Activated CD4-positive, alpha-beta memory T cell treated with anti-CD3 and anti-CD28 coated beads for 36 hours (primary cell): ENCODE measurements at regions not wholly inside any gene's neighbourhood (a gene's known extent, or its start where the extent isn't known, plus 50 kb on each side); places are given as distances from the start of the nearest gene placed in this dataset.

ENCODE experiments used
- CTCF ChIA-PET: fragments of 350-600 bp; sonication (Branson Sonifier 250); formaldehyde crosslinking; loops from one replicate; lab custom pipeline; 2021; ENCODE audit warnings: antibody characterized with exemption, inconsistent platforms; lab: Charles Lee
- POLR2A ChIA-PET: fragments of 350-600 bp; sonication (Branson Sonifier 250); formaldehyde crosslinking; loops from one replicate; lab custom pipeline; 2021; ENCODE audit warnings: antibody characterized with exemption; lab: Charles Lee
- DNase-seq: peaks from one replicate; pipeline ENCODE4 v3.0.0-alpha.2; 2020
- H3K27ac Mint-ChIP-seq: one replicate; pipeline ENCODE4 v1.8.0; 2021; ENCODE audit warnings: mixed read lengths
- H3K27me3 Mint-ChIP-seq: one replicate; pipeline ENCODE4 v1.8.0; 2021; ENCODE audit warnings: mixed read lengths
- H3K36me3 Mint-ChIP-seq: one replicate; pipeline ENCODE4 v1.8.0; 2021; ENCODE audit warnings: mixed read lengths
- H3K4me1 Mint-ChIP-seq: one replicate; pipeline ENCODE4 v1.8.0; 2021; ENCODE audit warnings: low read depth, mixed read lengths
- H3K4me3 Mint-ChIP-seq: one replicate; pipeline ENCODE4 v1.8.0; 2021; ENCODE audit warnings: mild to moderate bottlenecking, mixed read lengths
- H3K9me3 Mint-ChIP-seq: one replicate; pipeline ENCODE4 v1.8.0; 2021; ENCODE audit warnings: mixed read lengths
- intact Hi-C: fragments of 100-400 bp; cut with micrococcal nuclease; formaldehyde crosslinking; loops from one replicate; pipeline ENCODE4 v1.15.1; 2023

- DNase-seq, result no peak
- H3K36me3 Mint-ChIP-seq, result no peaks in the 10 kb centered on the region
- intact Hi-C loops, result no loop called here
- POLR2A ChIA-PET, result no interaction called here
- no peaks in the 10 kb centered on the region for H3K4me1 Mint-ChIP-seq
- no peak overlapping the region for H3K27ac Mint-ChIP-seq
- CTCF ChIA-PET, result no interaction called here
- no peak overlapping the region for H3K4me3 Mint-ChIP-seq
- no peaks in the 10 kb centered on the region for H3K27me3 Mint-ChIP-seq
- no peaks in the 10 kb centered on the region for H3K9me3 Mint-ChIP-seq
Observed at GRCh38 chr10:125494651-125495239, 188.2 kb downstream of the TEX36 start.

GRCh38 chr10:125491381-125491780 lies 191.6 kb downstream of the TEX36 start:
- ChIA-PET POLR2A (no interaction called here), CTCF (no interaction called here)
- Mint-ChIP-seq H3K27ac (no peak overlapping the region), H3K36me3 (no peaks in the 10 kb centered on the region), H3K4me1 (no peaks in the 10 kb centered on the region), H3K4me3 (no peak overlapping the region), H3K27me3 (no peaks in the 10 kb centered on the region), H3K9me3 (no peaks in the 10 kb centered on the region)
- intact Hi-C loops, result no loop called here
- DNase-seq, result no peak

- ChIA-PET CTCF (no interaction called here), POLR2A (no interaction called here)
- Mint-ChIP-seq H3K36me3 (no peaks in the 10 kb centered on the region), H3K4me3 (no peak overlapping the region), H3K27ac (no peak overlapping the region), H3K27me3 (peaks cover 2% of the 10 kb centered on the region), H3K4me1 (no peaks in the 10 kb centered on the region), H3K9me3 (no peaks in the 10 kb centered on the region)
- DNase-seq, result no peak
- intact Hi-C loops, result no loop called here
Observed at GRCh38 chr10:125489731-125490130, 193.2 kb downstream of the TEX36 start.

- H3K27me3 Mint-ChIP-seq, result peaks cover 2% of the 10 kb centered on the region
- POLR2A ChIA-PET, result no interaction called here
- no peaks in the 10 kb centered on the region for H3K4me1 Mint-ChIP-seq
- intact Hi-C loops, result no loop called here
- DNase-seq, result no peak
- H3K9me3 Mint-ChIP-seq, result no peaks in the 10 kb centered on the region
- no peak overlapping the region for H3K27ac Mint-ChIP-seq
- CTCF ChIA-PET, result no interaction called here
- no peak overlapping the region for H3K4me3 Mint-ChIP-seq
- H3K36me3 Mint-ChIP-seq, result no peaks in the 10 kb centered on the region
Observed at GRCh38 chr10:125485665-125486064, 197.3 kb downstream of the TEX36 start.

GRCh38 chr10:125484035-125484732 lies 198.8 kb downstream of the TEX36 start:
- ChIA-PET POLR2A (no interaction called here), CTCF (no interaction called here)
- DNase-seq, result no peak
- Mint-ChIP-seq H3K4me1 (no peaks in the 10 kb centered on the region), H3K27me3 (peaks cover 10% of the 10 kb centered on the region), H3K36me3 (no peaks in the 10 kb centered on the region), H3K4me3 (no peak overlapping the region), H3K9me3 (no peaks in the 10 kb centered on the region), H3K27ac (no peak overlapping the region)
- intact Hi-C loops, result no loop called here

- Mint-ChIP-seq H3K27me3 (peaks cover 11% of the 10 kb centered on the region), H3K4me1 (no peaks in the 10 kb centered on the region), H3K9me3 (no peaks in the 10 kb centered on the region), H3K4me3 (no peak overlapping the region), H3K27ac (no peak overlapping the region), H3K36me3 (no peaks in the 10 kb centered on the region)
- intact Hi-C loops, result no loop called here
- ChIA-PET CTCF (no interaction called here), POLR2A (no interaction called here)
- no peak for DNase-seq
Observed at GRCh38 chr10:125482637-125483036, 200.3 kb downstream of the TEX36 start.

- Mint-ChIP-seq H3K27me3 (peaks cover 13% of the 10 kb centered on the region), H3K4me3 (no peak overlapping the region), H3K9me3 (no peaks in the 10 kb centered on the region), H3K36me3 (no peaks in the 10 kb centered on the region), H3K4me1 (no peaks in the 10 kb centered on the region), H3K27ac (no peak overlapping the region)
- ChIA-PET CTCF (no interaction called here), POLR2A (no interaction called here)
- no peak for DNase-seq
- intact Hi-C loops, result no loop called here
Observed at GRCh38 chr10:125482108-125482507, 200.9 kb downstream of the TEX36 start.

GRCh38 chr10:125479059-125479458 lies 203.9 kb downstream of the TEX36 start:
- CTCF ChIA-PET, result no interaction called here
- POLR2A ChIA-PET, result no interaction called here
- no peaks in the 10 kb centered on the region for H3K9me3 Mint-ChIP-seq
- H3K27ac Mint-ChIP-seq, result no peak overlapping the region
- H3K27me3 Mint-ChIP-seq, result peaks cover 11% of the 10 kb centered on the region
- intact Hi-C loops, result no loop called here
- no peak for DNase-seq
- H3K4me3 Mint-ChIP-seq, result no peak overlapping the region
- H3K4me1 Mint-ChIP-seq, result no peaks in the 10 kb centered on the region
- H3K36me3 Mint-ChIP-seq, result no peaks in the 10 kb centered on the region

- ChIA-PET CTCF (no interaction called here), POLR2A (no interaction called here)
- H3K27me3 Mint-ChIP-seq, result peaks cover 11% of the 10 kb centered on the region
- no peaks in the 10 kb centered on the region for H3K36me3 Mint-ChIP-seq
- intact Hi-C loops, result no loop called here
- no peak overlapping the region for H3K4me3 Mint-ChIP-seq
- H3K27ac Mint-ChIP-seq, result no peak overlapping the region
- H3K9me3 Mint-ChIP-seq, result no peaks in the 10 kb centered on the region
- H3K4me1 Mint-ChIP-seq, result peaks cover 2% of the 10 kb centered on the region
- DNase-seq, result no peak
Observed at GRCh38 chr10:125475815-125476214, 207.1 kb downstream of the TEX36 start.

- H3K4me3 Mint-ChIP-seq, result no peak overlapping the region
- no peak for DNase-seq
- ChIA-PET POLR2A (no interaction called here), CTCF (no interaction called here)
- intact Hi-C loops, result no loop called here
- no peaks in the 10 kb centered on the region for H3K9me3 Mint-ChIP-seq
- H3K27me3 Mint-ChIP-seq, result peaks cover 2% of the 10 kb centered on the region
- no peaks in the 10 kb centered on the region for H3K36me3 Mint-ChIP-seq
- no peak overlapping the region for H3K27ac Mint-ChIP-seq
- peaks cover 2% of the 10 kb centered on the region for H3K4me1 Mint-ChIP-seq
Observed at GRCh38 chr10:125473143-125473793, 209.7 kb downstream of the TEX36 start.

- Mint-ChIP-seq H3K4me1 (peaks cover 2% of the 10 kb centered on the region), H3K9me3 (no peaks in the 10 kb centered on the region), H3K27ac (no peak overlapping the region), H3K4me3 (no peak overlapping the region), H3K36me3 (no peaks in the 10 kb centered on the region), H3K27me3 (no peaks in the 10 kb centered on the region)
- DNase-seq, result no peak
- intact Hi-C loops, result no loop called here
- CTCF ChIA-PET, result no interaction called here
- POLR2A ChIA-PET, result no interaction called here
Observed at GRCh38 chr10:125472010-125472607, 210.9 kb downstream of the TEX36 start.

GRCh38 chr10:125468278-125468677 lies 214.7 kb downstream of the TEX36 start:
- H3K4me1 Mint-ChIP-seq, result peaks cover 1% of the 10 kb centered on the region
- no peaks in the 10 kb centered on the region for H3K9me3 Mint-ChIP-seq
- intact Hi-C loops, result no loop called here
- H3K27ac Mint-ChIP-seq, result no peak overlapping the region
- H3K4me3 Mint-ChIP-seq, result no peak overlapping the region
- no peak for DNase-seq
- H3K27me3 Mint-ChIP-seq, result no peaks in the 10 kb centered on the region
- CTCF ChIA-PET, result no interaction called here
- no peaks in the 10 kb centered on the region for H3K36me3 Mint-ChIP-seq
- POLR2A ChIA-PET, result no interaction called here
